ENCODE measurements at regions not wholly inside any gene's neighbourhood (a gene's known extent, or its start where the extent isn't known, plus 50 kb on each side); places are given as distances from the start of the nearest gene placed in this dataset.

DNA sequence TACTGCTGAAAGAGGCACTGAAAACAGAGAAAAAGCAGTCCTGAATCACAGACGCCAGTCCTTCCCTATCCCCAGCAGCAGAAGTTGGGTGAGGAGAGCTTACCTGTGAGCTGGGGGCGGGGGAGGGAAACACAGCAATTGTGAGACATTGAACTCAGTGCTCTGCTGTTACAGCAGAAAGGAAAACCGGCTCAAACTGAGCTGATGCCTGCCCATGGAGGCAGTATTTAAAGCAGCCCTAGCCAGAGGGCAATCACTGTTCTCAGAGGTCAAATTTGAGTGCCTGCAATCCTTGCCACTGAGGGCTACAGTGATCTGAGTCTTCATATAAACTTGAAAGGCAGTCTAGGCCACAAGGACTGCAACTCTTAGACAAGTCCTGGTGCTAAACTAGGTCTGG lies 220.7 kb downstream of the GRXCR1 start:
- Mint-ChIP-seq H3K9me3 (no peaks in the 10 kb centered on the region), H3K27me3 (ENCODE audit: insufficient read depth, low read depth, poor library complexity) (no peaks in the 10 kb centered on the region), H3K36me3 (ENCODE audit: low read depth) (no peaks in the 10 kb centered on the region), H3K27ac (no peak overlapping the region), H3K4me3 (no peak overlapping the region), H3K4me1 (no peaks in the 10 kb centered on the region)
- Histone ChIP-seq H4K20me1 (replicated peaks; ENCODE audit: insufficient read depth) (no peaks in the 10 kb centered on the region), H3K79me2 (replicated peaks; ENCODE audit: insufficient read depth) (no peaks in the 10 kb centered on the region), H3F3A (replicated peaks; ENCODE audit: low read depth) (no peaks in the 10 kb centered on the region), H3K4me2 (no peak overlapping the region), H3K36me3 (ENCODE audit: insufficient read depth) (no peaks in the 10 kb centered on the region), H2AFZ (peak overlapping the region; percentile 76), H3K9me2 (ENCODE audit: insufficient read depth) (no peaks in the 10 kb centered on the region), H3K4me1 (ENCODE audit: insufficient read depth) (no peaks in the 10 kb centered on the region), H3K27me3 (ENCODE audit: insufficient read depth) (no peaks in the 10 kb centered on the region), H3K4me3 (no peak overlapping the region), H3K27ac (ENCODE audit: low read depth) (no peak overlapping the region)
- TF ChIP-seq POLR2AphosphoS5 (IDR thresholded peaks at IDR 0.05; ENCODE audit: low read depth), result no peak
- TF ChIP-seq EZH2 (IDR thresholded peaks at IDR 0.05; ENCODE audit: low read depth, unreplicated experiment), result no peak
- DNase-seq (ENCODE audit: low spot score) (peak; percentile 11), ATAC-seq (peak; percentile 37; the same call in 1 of the 3 replicates)

DNA sequence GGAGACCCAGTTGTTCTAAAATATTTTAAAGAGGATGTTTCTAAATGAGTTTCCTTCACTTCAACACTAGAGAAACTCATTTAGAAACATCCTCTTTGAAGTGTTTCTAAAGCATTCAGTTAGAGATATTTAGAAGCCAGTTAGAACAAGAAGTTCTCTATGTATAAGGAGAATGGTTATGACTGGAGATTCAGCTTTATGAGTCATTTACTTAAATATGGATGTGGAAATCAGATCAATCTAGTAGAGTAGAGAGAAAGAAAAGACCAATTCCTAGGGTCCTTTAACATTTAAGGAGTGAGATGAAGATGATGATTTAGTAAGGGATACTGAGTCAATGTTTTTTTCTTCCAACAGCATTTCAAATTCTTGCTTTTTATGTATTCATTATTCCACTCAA lies 234.1 kb downstream of the GRXCR1 start:
- Histone ChIP-seq H3K36me3 (ENCODE audit: insufficient read depth) (no peaks in the 10 kb centered on the region), H3K9me2 (ENCODE audit: insufficient read depth) (peaks cover 8% of the 10 kb centered on the region), H3K79me2 (replicated peaks; ENCODE audit: insufficient read depth) (no peaks in the 10 kb centered on the region), H3K4me2 (no peak overlapping the region), H2AFZ (no peak overlapping the region), H3F3A (replicated peaks; ENCODE audit: low read depth) (no peaks in the 10 kb centered on the region), H3K27ac (ENCODE audit: low read depth) (no peak overlapping the region), H4K20me1 (replicated peaks; ENCODE audit: insufficient read depth) (no peaks in the 10 kb centered on the region), H3K4me1 (ENCODE audit: insufficient read depth) (peaks cover 19% of the 10 kb centered on the region), H3K27me3 (ENCODE audit: insufficient read depth) (no peaks in the 10 kb centered on the region), H3K4me3 (no peak overlapping the region)
- DNase-seq (ENCODE audit: low spot score) (no peak), ATAC-seq (no peak)
- H3K27ac Mint-ChIP-seq, result no peak overlapping the region
- H3K27me3 Mint-ChIP-seq (ENCODE audit: insufficient read depth, low read depth, poor library complexity), result no peaks in the 10 kb centered on the region
- H3K4me3 Mint-ChIP-seq, result no peak overlapping the region
- TF ChIP-seq, protein P1, sequence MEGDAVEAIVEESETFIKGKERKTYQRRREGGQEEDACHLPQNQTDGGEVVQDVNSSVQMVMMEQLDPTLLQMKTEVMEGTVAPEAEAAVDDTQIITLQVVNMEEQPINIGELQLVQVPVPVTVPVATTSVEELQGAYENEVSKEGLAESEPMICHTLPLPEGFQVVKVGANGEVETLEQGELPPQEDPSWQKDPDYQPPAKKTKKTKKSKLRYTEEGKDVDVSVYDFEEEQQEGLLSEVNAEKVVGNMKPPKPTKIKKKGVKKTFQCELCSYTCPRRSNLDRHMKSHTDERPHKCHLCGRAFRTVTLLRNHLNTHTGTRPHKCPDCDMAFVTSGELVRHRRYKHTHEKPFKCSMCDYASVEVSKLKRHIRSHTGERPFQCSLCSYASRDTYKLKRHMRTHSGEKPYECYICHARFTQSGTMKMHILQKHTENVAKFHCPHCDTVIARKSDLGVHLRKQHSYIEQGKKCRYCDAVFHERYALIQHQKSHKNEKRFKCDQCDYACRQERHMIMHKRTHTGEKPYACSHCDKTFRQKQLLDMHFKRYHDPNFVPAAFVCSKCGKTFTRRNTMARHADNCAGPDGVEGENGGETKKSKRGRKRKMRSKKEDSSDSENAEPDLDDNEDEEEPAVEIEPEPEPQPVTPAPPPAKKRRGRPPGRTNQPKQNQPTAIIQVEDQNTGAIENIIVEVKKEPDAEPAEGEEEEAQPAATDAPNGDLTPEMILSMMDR (conservative IDR thresholded peaks at IDR 0.05; ENCODE audit: low read depth in 2 of 2), result no peak
- TF ChIP-seq, protein P2, sequence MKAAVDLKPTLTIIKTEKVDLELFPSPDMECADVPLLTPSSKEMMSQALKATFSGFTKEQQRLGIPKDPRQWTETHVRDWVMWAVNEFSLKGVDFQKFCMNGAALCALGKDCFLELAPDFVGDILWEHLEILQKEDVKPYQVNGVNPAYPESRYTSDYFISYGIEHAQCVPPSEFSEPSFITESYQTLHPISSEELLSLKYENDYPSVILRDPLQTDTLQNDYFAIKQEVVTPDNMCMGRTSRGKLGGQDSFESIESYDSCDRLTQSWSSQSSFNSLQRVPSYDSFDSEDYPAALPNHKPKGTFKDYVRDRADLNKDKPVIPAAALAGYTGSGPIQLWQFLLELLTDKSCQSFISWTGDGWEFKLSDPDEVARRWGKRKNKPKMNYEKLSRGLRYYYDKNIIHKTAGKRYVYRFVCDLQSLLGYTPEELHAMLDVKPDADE (IDR thresholded peaks at IDR 0.05), result no peak
- TF ChIP-seq EZH2phosphoT487 (IDR thresholded peaks at IDR 0.05; ENCODE audit: unreplicated experiment) (no peak), ZNF114 (CRISPR knock-in tag; IDR thresholded peaks at IDR 0.05) (no peak), CREB1 (CRISPR knock-in tag; IDR thresholded peaks at IDR 0.05; ENCODE audit: low read depth) (no peak)
- no peaks in the 10 kb centered on the region for H3K36me3 Mint-ChIP-seq (ENCODE audit: low read depth)
- H3K9me3 Mint-ChIP-seq, result peaks cover 10% of the 10 kb centered on the region
- peaks cover 15% of the 10 kb centered on the region for H3K4me1 Mint-ChIP-seq

Data from GM23338 (cell line).